ENCODE measurements at regions not wholly inside any gene's neighbourhood (a gene's known extent, or its start where the extent isn't known, plus 50 kb on each side); places are given as distances from the start of the nearest gene placed in this dataset.

- TF ChIP-seq CTCF (IDR thresholded peaks at IDR 0.05; ENCODE audit: low read length) = no peak
- TF ChIP-seq EZH2phosphoT487 (IDR thresholded peaks at IDR 0.05; ENCODE audit: low read length) = no peak
Observed at GRCh38 chr13:87358319-87358718, 312.9 kb upstream of the SLITRK5 start.

Data from MM.1S (cell line).